Panc1 (cell line): ENCODE measurements at regions not wholly inside any gene's neighbourhood (a gene's known extent, or its start where the extent isn't known, plus 50 kb on each side); places are given as distances from the start of the nearest gene placed in this dataset.

Experiments used
- SIN3A ChIP-seq: IDR thresholded peaks from 2 replicates; pipeline ENCODE4 v1.6.1; 2012; ENCODE audit warnings: low read depth, mild to moderate bottlenecking, low read length, moderate library complexity, borderline replicate concordance; ENCODE audit not compliant: insufficient read depth
- TCF7L2 ChIP-seq: IDR thresholded peaks from 2 replicates; pipeline ENCODE4 v1.6.1; 2011; ENCODE audit warnings: mild to moderate bottlenecking, low read depth, low read length, inconsistent platforms
- TF ChIP-seq, protein P1 (sequence below): fragments of 450-650 bp; IDR thresholded peaks from 2 replicates; pipeline ENCODE4 v1.5.1; 2017; ENCODE audit warnings: mild to moderate bottlenecking
- TF ChIP-seq, protein P2 (sequence below), 2 experiments: IDR thresholded peaks; 2 replicates each; pipeline ENCODE4 v1.6.1; 2011 to 2012; ENCODE audit warnings: low read depth in 2 of 2, control low read depth in 1 of 2, low read length in 1 of 2, mild to moderate bottlenecking in 1 of 2, moderate library complexity in 1 of 2; ENCODE audit not compliant: insufficient read depth in 1 of 2

DNA sequence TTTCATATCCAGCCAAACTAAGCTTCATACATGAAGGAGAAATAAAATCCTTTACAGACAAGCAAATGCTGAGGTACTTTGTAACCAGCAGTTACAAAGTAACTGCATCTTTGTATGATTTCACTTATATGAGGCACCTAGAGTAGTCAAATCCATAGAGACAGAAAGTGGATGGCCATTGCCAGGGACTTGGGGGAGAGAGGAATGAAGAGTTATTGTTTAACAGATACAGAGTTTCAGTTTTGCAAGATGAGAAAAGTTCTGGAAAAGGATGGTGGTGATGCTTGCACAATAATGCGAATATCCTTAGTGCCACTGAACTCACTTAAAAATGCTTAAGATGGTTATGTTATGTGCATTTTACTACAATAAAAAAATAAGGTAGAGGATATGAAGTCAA lies 58.4 kb upstream of the VCX start:
- TF ChIP-seq, protein P1, sequence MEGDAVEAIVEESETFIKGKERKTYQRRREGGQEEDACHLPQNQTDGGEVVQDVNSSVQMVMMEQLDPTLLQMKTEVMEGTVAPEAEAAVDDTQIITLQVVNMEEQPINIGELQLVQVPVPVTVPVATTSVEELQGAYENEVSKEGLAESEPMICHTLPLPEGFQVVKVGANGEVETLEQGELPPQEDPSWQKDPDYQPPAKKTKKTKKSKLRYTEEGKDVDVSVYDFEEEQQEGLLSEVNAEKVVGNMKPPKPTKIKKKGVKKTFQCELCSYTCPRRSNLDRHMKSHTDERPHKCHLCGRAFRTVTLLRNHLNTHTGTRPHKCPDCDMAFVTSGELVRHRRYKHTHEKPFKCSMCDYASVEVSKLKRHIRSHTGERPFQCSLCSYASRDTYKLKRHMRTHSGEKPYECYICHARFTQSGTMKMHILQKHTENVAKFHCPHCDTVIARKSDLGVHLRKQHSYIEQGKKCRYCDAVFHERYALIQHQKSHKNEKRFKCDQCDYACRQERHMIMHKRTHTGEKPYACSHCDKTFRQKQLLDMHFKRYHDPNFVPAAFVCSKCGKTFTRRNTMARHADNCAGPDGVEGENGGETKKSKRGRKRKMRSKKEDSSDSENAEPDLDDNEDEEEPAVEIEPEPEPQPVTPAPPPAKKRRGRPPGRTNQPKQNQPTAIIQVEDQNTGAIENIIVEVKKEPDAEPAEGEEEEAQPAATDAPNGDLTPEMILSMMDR, result no peak
- TF ChIP-seq, protein P2, sequence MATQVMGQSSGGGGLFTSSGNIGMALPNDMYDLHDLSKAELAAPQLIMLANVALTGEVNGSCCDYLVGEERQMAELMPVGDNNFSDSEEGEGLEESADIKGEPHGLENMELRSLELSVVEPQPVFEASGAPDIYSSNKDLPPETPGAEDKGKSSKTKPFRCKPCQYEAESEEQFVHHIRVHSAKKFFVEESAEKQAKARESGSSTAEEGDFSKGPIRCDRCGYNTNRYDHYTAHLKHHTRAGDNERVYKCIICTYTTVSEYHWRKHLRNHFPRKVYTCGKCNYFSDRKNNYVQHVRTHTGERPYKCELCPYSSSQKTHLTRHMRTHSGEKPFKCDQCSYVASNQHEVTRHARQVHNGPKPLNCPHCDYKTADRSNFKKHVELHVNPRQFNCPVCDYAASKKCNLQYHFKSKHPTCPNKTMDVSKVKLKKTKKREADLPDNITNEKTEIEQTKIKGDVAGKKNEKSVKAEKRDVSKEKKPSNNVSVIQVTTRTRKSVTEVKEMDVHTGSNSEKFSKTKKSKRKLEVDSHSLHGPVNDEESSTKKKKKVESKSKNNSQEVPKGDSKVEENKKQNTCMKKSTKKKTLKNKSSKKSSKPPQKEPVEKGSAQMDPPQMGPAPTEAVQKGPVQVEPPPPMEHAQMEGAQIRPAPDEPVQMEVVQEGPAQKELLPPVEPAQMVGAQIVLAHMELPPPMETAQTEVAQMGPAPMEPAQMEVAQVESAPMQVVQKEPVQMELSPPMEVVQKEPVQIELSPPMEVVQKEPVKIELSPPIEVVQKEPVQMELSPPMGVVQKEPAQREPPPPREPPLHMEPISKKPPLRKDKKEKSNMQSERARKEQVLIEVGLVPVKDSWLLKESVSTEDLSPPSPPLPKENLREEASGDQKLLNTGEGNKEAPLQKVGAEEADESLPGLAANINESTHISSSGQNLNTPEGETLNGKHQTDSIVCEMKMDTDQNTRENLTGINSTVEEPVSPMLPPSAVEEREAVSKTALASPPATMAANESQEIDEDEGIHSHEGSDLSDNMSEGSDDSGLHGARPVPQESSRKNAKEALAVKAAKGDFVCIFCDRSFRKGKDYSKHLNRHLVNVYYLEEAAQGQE (IDR thresholded peaks at IDR 0.05; ENCODE audit: insufficient read depth in 1 of 2, low read depth in 2 of 2, low read length in 1 of 2), result no peak
- TF ChIP-seq SIN3A (no peak), TCF7L2 (no peak)
